Upper lobe of left lung (tissue), 6 donors: ENCODE measurements at regions not wholly inside any gene's neighbourhood (a gene's known extent, or its start where the extent isn't known, plus 50 kb on each side); places are given as distances from the start of the nearest gene placed in this dataset.

Experiments used
- ATAC-seq, 2 donors: fragments of 200-7000 bp; cut with Tn5 transposase; one replicate each; pipeline ENCODE4 v1.9.1; 2022; ENCODE audit warnings: mild to moderate bottlenecking in 2 of 2, moderate library complexity in 2 of 2; ENCODE audit not compliant: low FRiP score in 2 of 2
- DNase-seq, 2 donors: peaks; one replicate each; pipeline ENCODE4 v3.0.0-alpha.2; 2019 to 2020
- H3K27ac ChIP-seq, 4 donors: fragments of 200-600 bp; sonication (generic); one replicate each; pipeline ENCODE4 v1.5.1; 2016 to 2019
- H3K27me3 ChIP-seq, 4 donors: fragments of 200-600 bp; sonication (generic); one replicate each; pipeline ENCODE4 v1.5.1; 2017 to 2019
- H3K36me3 ChIP-seq, 4 donors: fragments of 200-600 bp; sonication (generic); one replicate each; pipeline ENCODE4 v1.5.1; 2016 to 2019
- H3K4me1 ChIP-seq, 4 donors: fragments of 200-600 bp; sonication (generic); one replicate each; pipeline ENCODE4 v1.5.1; 2018 to 2019
- H3K4me3 ChIP-seq, 4 donors: fragments of 200-600 bp; sonication (generic); one replicate each; pipeline ENCODE4 v1.5.1; 2017 to 2019; ENCODE audit warnings: mild to moderate bottlenecking in 2 of 4, moderate library complexity in 1 of 4
- H3K9me3 ChIP-seq, 4 donors: fragments of 200-600 bp; sonication (generic); one replicate each; pipeline ENCODE4 v1.5.1; 2018 to 2019
- CTCF ChIP-seq, 6 experiments: fragments of 450-650 bp in 4 of 6; fragments of 200-600 bp in 2 of 6; sonication (generic) in 2 of 6; IDR thresholded peaks; one replicate each; pipeline ENCODE4 v1.5.1; 2016 to 2019; ENCODE audit warnings: antibody characterized with exemption in 6 of 6
- EP300 ChIP-seq, 4 donors: sonication (generic); formaldehyde crosslinking; IDR thresholded peaks; one replicate each; pipeline ENCODE4 v1.5.1; 2017; ENCODE audit warnings: antibody characterized with exemption in 4 of 4, control low read depth in 2 of 4
- POLR2A ChIP-seq, 4 donors: fragments of 450-650 bp; IDR thresholded peaks; one replicate each; pipeline ENCODE4 v1.5.1; 2016 to 2017; ENCODE audit warnings: antibody characterized with exemption in 4 of 4, mild to moderate bottlenecking in 2 of 4
- POLR2AphosphoS5 ChIP-seq, 2 donors: sonication (generic); formaldehyde crosslinking; IDR thresholded peaks; one replicate each; pipeline ENCODE4 v1.5.1; 2017; ENCODE audit warnings: antibody characterized with exemption in 2 of 2
- WGBS, 2 donors: methylation state at CpG; one replicate each; pipeline ENCODE4 v1.1.5; 2017 to 2018; 5-methylcytosine and 5-hydroxymethylcytosine counted together
- donor health status: DM: no; HTN: no; CAD: no; lungs with moderate emphysema.
- donor health status: DM: no; HTN: yes; CAD: no; lungs with severe emphysema.

GRCh38 chr6:6795393-6795792, 206.9 kb downstream of the LY86 start:
- 92 to 94% methylated on average over 4 of the region's 4 CpGs for WGBS, 2 donors
- ATAC-seq = no peak
- H3K4me3 ChIP-seq = no peak overlapping the region

GRCh38 chr6:6796818-6797217, 208.3 kb downstream of the LY86 start:
- H3K27me3 ChIP-seq = no peaks in the 10 kb centered on the region
- 96 to 100% methylated on average over 4 to 11 of the region's 11 CpGs for WGBS, 2 donors
- peaks cover 0 to 13% (median 10%) of the 10 kb centered on the region in 4 donors for H3K4me1 ChIP-seq
- no peak overlapping the region for H3K27ac ChIP-seq
- no peaks in the 10 kb centered on the region for H3K9me3 ChIP-seq
- H3K36me3 ChIP-seq = no peaks in the 10 kb centered on the region
- no peak overlapping the region for H3K4me3 ChIP-seq
- ATAC-seq (no peak), DNase-seq (no peak)
- TF ChIP-seq EP300 (IDR thresholded peaks at IDR 0.05) = no peak
- no peak for TF ChIP-seq CTCF (IDR thresholded peaks at IDR 0.05)
- TF ChIP-seq POLR2A (IDR thresholded peaks at IDR 0.05) = no peak
- TF ChIP-seq POLR2AphosphoS5 (IDR thresholded peaks at IDR 0.05) = no peak

More at GRCh38 chr6:6795393-6795792, 206.9 kb downstream of the LY86 start:
- Histone ChIP-seq H3K9me3 (no peaks in the 10 kb centered on the region), H3K4me1 (peaks cover 0 to 3% (median 2%) of the 10 kb centered on the region in 4 donors), H3K36me3 (no peaks in the 10 kb centered on the region), H3K27ac (no peak overlapping the region), H3K27me3 (no peaks in the 10 kb centered on the region)
- TF ChIP-seq CTCF (IDR thresholded peaks at IDR 0.05) = no peak
- no peak for TF ChIP-seq POLR2A (IDR thresholded peaks at IDR 0.05)
- TF ChIP-seq POLR2AphosphoS5 (IDR thresholded peaks at IDR 0.05) = no peak
- no peak for TF ChIP-seq EP300 (IDR thresholded peaks at IDR 0.05)
- DNase-seq = no peak

GRCh38 chr6:6798448-6798860, 209.9 kb downstream of the LY86 start:
- peaks cover 0 to 17% (median 15%) of the 10 kb centered on the region in 4 donors for H3K4me1 ChIP-seq
- 66 to 78% methylated on average over 5 of the region's 5 CpGs for WGBS, 2 donors
- no peaks in the 10 kb centered on the region for H3K36me3 ChIP-seq
- H3K4me3 ChIP-seq = no peak overlapping the region
- H3K27me3 ChIP-seq = no peaks in the 10 kb centered on the region
- DNase-seq (no peak), ATAC-seq (no peak)
- no peak overlapping the region for H3K27ac ChIP-seq
- no peaks in the 10 kb centered on the region for H3K9me3 ChIP-seq
- TF ChIP-seq EP300 (IDR thresholded peaks at IDR 0.05) (no peak), POLR2AphosphoS5 (IDR thresholded peaks at IDR 0.05) (no peak), POLR2A (IDR thresholded peaks at IDR 0.05) (no peak), CTCF (IDR thresholded peaks at IDR 0.05) (no peak)

GRCh38 chr6:6801005-6801335, 212.4 kb downstream of the LY86 start:
- DNase-seq = no peak
- Histone ChIP-seq H3K4me3 (no peak overlapping the region), H3K27me3 (no peaks in the 10 kb centered on the region), H3K36me3 (no peaks in the 10 kb centered on the region), H3K27ac (peak overlapping the region in 2 of 4 donors; percentile 29 to 54), H3K4me1 (peaks cover 0 to 17% (median 15%) of the 10 kb centered on the region in 4 donors), H3K9me3 (no peaks in the 10 kb centered on the region)
- TF ChIP-seq POLR2A (IDR thresholded peaks at IDR 0.05) = no peak
- TF ChIP-seq EP300 (IDR thresholded peaks at IDR 0.05) = no peak
- no peak for TF ChIP-seq POLR2AphosphoS5 (IDR thresholded peaks at IDR 0.05)
- no peak for TF ChIP-seq CTCF (IDR thresholded peaks at IDR 0.05)
- 88 to 90% methylated on average over 6 of the region's 6 CpGs for WGBS, 2 donors
- ATAC-seq = peak in 1 of 2 donors; percentile 5

- Histone ChIP-seq H3K4me1 (peaks cover 0 to 21% (median 16%) of the 10 kb centered on the region in 4 donors), H3K9me3 (no peaks in the 10 kb centered on the region), H3K36me3 (no peaks in the 10 kb centered on the region), H3K4me3 (no peak overlapping the region), H3K27me3 (no peaks in the 10 kb centered on the region), H3K27ac (peak overlapping the region in 1 of 4 donors; percentile 23)
- TF ChIP-seq EP300 (IDR thresholded peaks at IDR 0.05) = peak in 1 of 4 donors; percentile 36
- TF ChIP-seq POLR2AphosphoS5 (IDR thresholded peaks at IDR 0.05) = no peak
- TF ChIP-seq CTCF (IDR thresholded peaks at IDR 0.05) = no peak
- no peak for TF ChIP-seq POLR2A (IDR thresholded peaks at IDR 0.05)
- ATAC-seq (no peak), DNase-seq (peak in 1 of 2 donors; percentile 60)
- WGBS, 2 donors = 81 to 83% methylated on average over 9 of the region's 9 CpGs
Observed at GRCh38 chr6:6801635-6802218, 213.2 kb downstream of the LY86 start.
